ENCODE measurements at regions not wholly inside any gene's neighbourhood (a gene's known extent, or its start where the extent isn't known, plus 50 kb on each side); places are given as distances from the start of the nearest gene placed in this dataset.
A peak's percentile ranks its signal among the peaks of the same experiment; 100 is the strongest.

GRCh38 chr9:71210326-71210725, 88.9 kb upstream of the TRPM3 start:
- Histone ChIP-seq H2AK5ac (ENCODE audit: low read depth, low read length) (no peak overlapping the region), H3K23ac (ENCODE audit: insufficient read length) (no peak overlapping the region), H3K23me2 (ENCODE audit: low read depth, low read length) (no peaks in the 10 kb centered on the region), H3K9ac (replicated peaks in 1 of 4; ENCODE audit: extremely low read depth in 1 of 4, low read depth in 3 of 4, low read length in 3 of 4) (no peak overlapping the region), H3K14ac (ENCODE audit: insufficient read length) (no peak overlapping the region), H3K79me1 (ENCODE audit: low read depth, low read length) (no peaks in the 10 kb centered on the region), H3K27ac (ENCODE audit: low read depth, low read length) (no peak overlapping the region), H4K8ac (ENCODE audit: extremely low read depth, insufficient read depth, low read length) (no peak overlapping the region), H2BK20ac (ENCODE audit: low read length) (no peak overlapping the region), H4K20me1 (replicated peaks in 1 of 2; ENCODE audit: control insufficient read depth in 1 of 2, insufficient read depth in 2 of 2, low read length in 2 of 2) (no peaks in the 10 kb centered on the region), H3K27me3 (replicated peaks in 1 of 4; ENCODE audit: control insufficient read depth in 3 of 4, extremely low read depth in 1 of 4, insufficient read depth in 3 of 4, low read length in 3 of 4) (no peaks in the 10 kb centered on the region), H3K4ac (replicated peaks; ENCODE audit: insufficient read length, low read depth, low read length) (no peak overlapping the region), H3K4me1 (replicated peaks in 1 of 4; ENCODE audit: control insufficient read depth in 3 of 4, insufficient read depth in 4 of 4, low read length in 3 of 4) (no peaks in the 10 kb centered on the region; a peak in 1 of 7 replicates), H3K79me2 (ENCODE audit: control insufficient read depth in 1 of 2, insufficient read depth in 2 of 2, low read length in 2 of 2) (no peaks in the 10 kb centered on the region), H3K4me2 (ENCODE audit: insufficient read depth in 1 of 2, low read depth in 2 of 2, low read length in 2 of 2) (no peak overlapping the region), H2BK15ac (ENCODE audit: low read length) (no peak overlapping the region), H2BK5ac (ENCODE audit: low read depth, low read length) (no peak overlapping the region), H4K5ac (ENCODE audit: insufficient read length, low read depth, low read length) (no peak overlapping the region), H3K36me3 (ENCODE audit: control insufficient read depth in 2 of 4, insufficient read depth in 4 of 4, low read length in 3 of 4) (no peaks in the 10 kb centered on the region), H2BK12ac (ENCODE audit: low read depth, low read length) (no peak overlapping the region; the same call in 1 of the 2 replicates), H3K9me3 (ENCODE audit: insufficient read depth in 2 of 2, low read depth in 1 of 2, low read length in 1 of 2) (peaks cover 0 to 7% of the 10 kb centered on the region in 2 experiments; a peak in 1 of 4 replicates), H2BK120ac (replicated peaks; ENCODE audit: low read depth, low read length) (no peak overlapping the region), H3K4me3 (ENCODE audit: extremely low read depth in 1 of 4, insufficient read depth in 2 of 4, low read depth in 3 of 4, low read length in 4 of 4) (no peak overlapping the region), H4K91ac (replicated peaks; ENCODE audit: insufficient read length, low read length) (no peak overlapping the region), H3K18ac (ENCODE audit: extremely low read depth, low read length) (no peak overlapping the region), H3K56ac (replicated peaks; ENCODE audit: insufficient read length, low read depth, low read length) (no peak overlapping the region), H2AFZ (ENCODE audit: low read length) (no peak overlapping the region)
- no peak for DNase-seq (ENCODE audit: low read depth in 1 of 2, low spot score in 2 of 2)
- CTCF ChIA-PET (ENCODE audit: partially characterized antibody), result interaction anchor here (0.6 to 3.2 kb wide), 13 partner anchors 20 to 570 kb away, joined by 3 to 31 read pairs (median 4); no protein-coding TSS in a partner anchor
- POLR2A ChIA-PET (ENCODE audit: partially characterized antibody), result interaction anchor here (1.3 kb wide), 1 partner anchor 206 kb away, joined by 3 read pairs; no protein-coding TSS in a partner anchor
- peak; percentile 63 for FAIRE-seq
- WGBS, 2 experiments (ENCODE audit: extremely low coverage in 1 of 2, insufficient coverage in 1 of 2, insufficient read length in 1 of 2, insufficient replicate concordance in 2 of 2, low coverage in 1 of 2, low lambda C conversion rate in 2 of 2, missing lambda C conversion rate in 1 of 2), result 73% methylated on average over 2 of the region's 2 CpGs; no CpG with 5 or more reads in 1 of the 2 experiments
- no peak for TF ChIP-seq BACH1 (IDR thresholded peaks at IDR 0.05; ENCODE audit: low read length)
- TF ChIP-seq JUN (IDR thresholded peaks at IDR 0.05; ENCODE audit: low read depth, low read length), result no peak
- TF ChIP-seq, protein P1, sequence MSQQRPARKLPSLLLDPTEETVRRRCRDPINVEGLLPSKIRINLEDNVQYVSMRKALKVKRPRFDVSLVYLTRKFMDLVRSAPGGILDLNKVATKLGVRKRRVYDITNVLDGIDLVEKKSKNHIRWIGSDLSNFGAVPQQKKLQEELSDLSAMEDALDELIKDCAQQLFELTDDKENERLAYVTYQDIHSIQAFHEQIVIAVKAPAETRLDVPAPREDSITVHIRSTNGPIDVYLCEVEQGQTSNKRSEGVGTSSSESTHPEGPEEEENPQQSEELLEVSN (IDR thresholded peaks at IDR 0.05), result no peak
- no peak for TF ChIP-seq HDAC2 (IDR thresholded peaks at IDR 0.05; ENCODE audit: borderline replicate concordance in 1 of 2, low read depth in 2 of 2, low read length in 2 of 2)
- TF ChIP-seq RAD21 (IDR thresholded peaks at IDR 0.05 in 1 of 2, conservative IDR thresholded peaks at IDR 0.05 in 1 of 2; ENCODE audit: low read depth in 2 of 2, low read length in 2 of 2), result peak; percentile 92 to 94
- no peak for TF ChIP-seq RFX5 (IDR thresholded peaks at IDR 0.05; ENCODE audit: borderline replicate concordance, low read depth, low read length)
- TF ChIP-seq CTCF (IDR thresholded peaks at IDR 0.05; ENCODE audit: control extremely low read depth in 1 of 3, insufficient read depth in 1 of 3, low read depth in 1 of 3, low read length in 3 of 3), result peak in 2 of 3 experiments; percentile 56 to 78; a peak in 3 of 4 replicates
- no peak for TF ChIP-seq MAFK (IDR thresholded peaks at IDR 0.05; ENCODE audit: low read depth, low read length)
- TF ChIP-seq CBX5 (IDR thresholded peaks at IDR 0.05; ENCODE audit: low read depth, low read length), result no peak
